CD4-positive, alpha-beta T cell (primary cell): ENCODE measurements at regions not wholly inside any gene's neighbourhood (a gene's known extent, or its start where the extent isn't known, plus 50 kb on each side); places are given as distances from the start of the nearest gene placed in this dataset.

Source experiments
- ATAC-seq: fragments of 200-7000 bp; cut with Tn5 transposase; one replicate; pipeline ENCODE4 v1.10.0; 2022; ENCODE audit warnings: mild to moderate bottlenecking; ENCODE audit not compliant: poor library complexity
- CTCF ChIA-PET: fragments of 350-600 bp; sonication (Branson Sonifier 250); formaldehyde crosslinking; loops from one replicate; lab custom pipeline; 2021; ENCODE audit warnings: antibody characterized with exemption, inconsistent platforms; lab: Charles Lee
- POLR2A ChIA-PET: fragments of 350-600 bp; sonication (Branson Sonifier 250); formaldehyde crosslinking; loops from one replicate; lab custom pipeline; 2021; ENCODE audit warnings: antibody characterized with exemption, inconsistent platforms; lab: Charles Lee
- DNase-seq, 14 experiments: peaks; one replicate each; pipeline ENCODE4 v3.0.0-alpha.2; 2013 to 2020; ENCODE audit warnings: mixed read lengths in 2 of 14
- H3K27ac ChIP-seq, 2 donors: one replicate each; pipeline versions ENCODE4 v1.5.1 to v1.7.0; 2013; ENCODE audit warnings: low read length in 2 of 2, low read depth in 1 of 2, mild to moderate bottlenecking in 1 of 2
- H3K27me3 ChIP-seq, 2 experiments: 1 replicate in 1 of 2; 2 replicates in 1 of 2; pipeline versions ENCODE4 v1.6.1 to v1.7.0; 2013; ENCODE audit warnings: low read length in 2 of 2, control low read depth in 1 of 2, mild to moderate bottlenecking in 1 of 2, moderate library complexity in 1 of 2; ENCODE audit not compliant: insufficient read depth in 2 of 2, control insufficient read depth in 1 of 2
- H3K36me3 ChIP-seq: one replicate; pipeline ENCODE4 v1.6.1; 2013; ENCODE audit warnings: low read length, control low read depth; ENCODE audit not compliant: insufficient read depth
- H3K4me1 ChIP-seq: one replicate; pipeline ENCODE4 v1.6.1; 2013; ENCODE audit warnings: low read length, control low read depth; ENCODE audit not compliant: insufficient read depth
- H3K4me3 ChIP-seq: one replicate; pipeline ENCODE4 v1.5.1; 2013; ENCODE audit warnings: mild to moderate bottlenecking, low read length, moderate library complexity
- H3K9me3 ChIP-seq, 2 experiments: 1 replicate in 1 of 2; 2 replicates in 1 of 2; pipeline versions ENCODE4 v1.6.1 to v1.7.0; 2013; ENCODE audit warnings: low read length in 2 of 2, mild to moderate bottlenecking in 2 of 2, control low read depth in 1 of 2, moderate library complexity in 1 of 2; ENCODE audit not compliant: control insufficient read depth in 1 of 2, insufficient read depth in 1 of 2
- H3K27ac Mint-ChIP-seq: one replicate; pipeline ENCODE4 v1.8.0; 2020; ENCODE audit warnings: mixed read lengths
- H3K27me3 Mint-ChIP-seq: one replicate; pipeline ENCODE4 v1.8.0; 2021; ENCODE audit warnings: mixed read lengths
- H3K36me3 Mint-ChIP-seq: one replicate; pipeline ENCODE4 v1.8.0; 2021; ENCODE audit warnings: low read depth, mixed read lengths
- H3K4me1 Mint-ChIP-seq: one replicate; pipeline ENCODE4 v1.8.0; 2021; ENCODE audit warnings: low read depth, mixed read lengths
- H3K4me3 Mint-ChIP-seq: one replicate; pipeline ENCODE4 v1.8.0; 2020; ENCODE audit warnings: mild to moderate bottlenecking, mixed read lengths
- H3K9me3 Mint-ChIP-seq: one replicate; pipeline ENCODE4 v1.8.0; 2020; ENCODE audit warnings: mixed read lengths
- CTCF ChIP-seq: fragments of 200-600 bp; IDR thresholded peaks from one replicate; pipeline ENCODE4 v1.8.0; 2022; ENCODE audit warnings: antibody characterized with exemption, mild to moderate bottlenecking
- intact Hi-C, 2 experiments: fragments of 100-400 bp; cut with DNase I in 1 of 2; cut with micrococcal nuclease in 1 of 2; formaldehyde crosslinking; loops; one replicate each; pipeline versions ENCODE4 v1.15.1 to v1.9.0; 2023 to 2025; cut with DNase I, micrococcal nuclease

GRCh38 chr11:45423036-45423435 is 136.9 kb upstream of the SYT13 start:
- Mint-ChIP-seq H3K4me1 (no peaks in the 10 kb centered on the region), H3K27ac (no peak overlapping the region), H3K4me3 (no peak overlapping the region), H3K27me3 (peaks cover 46% of the 10 kb centered on the region), H3K36me3 (no peaks in the 10 kb centered on the region), H3K9me3 (no peaks in the 10 kb centered on the region)
- H3K36me3 ChIP-seq: no peaks in the 10 kb centered on the region
- POLR2A ChIA-PET: no interaction called here
- CTCF ChIA-PET: no interaction called here
- no peak overlapping the region for H3K4me3 ChIP-seq
- H3K27me3 ChIP-seq: peaks cover 4 to 5% of the 10 kb centered on the region in 2 experiments
- H3K27ac ChIP-seq: no peak overlapping the region
- ATAC-seq: no peak
- no peak for DNase-seq
- no peaks in the 10 kb centered on the region for H3K4me1 ChIP-seq
- H3K9me3 ChIP-seq: peaks cover 5% of the 10 kb centered on the region in 2 experiments
- intact Hi-C loops: no loop called here
- no peak for TF ChIP-seq CTCF

- H3K27ac Mint-ChIP-seq: no peak overlapping the region
Measured at GRCh38 chr11:45414088-45414487, 127.9 kb upstream of the SYT13 start.

GRCh38 chr11:45413156-45413858 is 127.2 kb upstream of the SYT13 start:
- no peak overlapping the region for H3K4me3 ChIP-seq
- H3K9me3 Mint-ChIP-seq: no peaks in the 10 kb centered on the region
- intact Hi-C loops: no loop called here

More at GRCh38 chr11:45414088-45414487, 127.9 kb upstream of the SYT13 start:
- no peaks in the 10 kb centered on the region for H3K4me1 ChIP-seq
- ChIA-PET POLR2A (no interaction called here), CTCF (no interaction called here)
- no peak for TF ChIP-seq CTCF
- no peaks in the 10 kb centered on the region for H3K9me3 ChIP-seq
- no peaks in the 10 kb centered on the region for H3K36me3 ChIP-seq
- Mint-ChIP-seq H3K36me3 (no peaks in the 10 kb centered on the region), H3K4me1 (no peaks in the 10 kb centered on the region), H3K9me3 (no peaks in the 10 kb centered on the region), H3K4me3 (no peak overlapping the region), H3K27me3 (peaks cover 48% of the 10 kb centered on the region)
- H3K27ac ChIP-seq: no peak overlapping the region
- H3K27me3 ChIP-seq: peaks cover 15 to 23% of the 10 kb centered on the region in 2 experiments
- intact Hi-C loops: no loop called here
- DNase-seq (no peak), ATAC-seq (no peak)
- H3K4me3 ChIP-seq: no peak overlapping the region

More at GRCh38 chr11:45413156-45413858, 127.2 kb upstream of the SYT13 start:
- Mint-ChIP-seq H3K36me3 (no peaks in the 10 kb centered on the region), H3K4me1 (no peaks in the 10 kb centered on the region), H3K27ac (no peak overlapping the region), H3K27me3 (peaks cover 42% of the 10 kb centered on the region), H3K4me3 (no peak overlapping the region)
- H3K36me3 ChIP-seq: no peaks in the 10 kb centered on the region
- CTCF ChIA-PET: no interaction called here
- POLR2A ChIA-PET: no interaction called here
- no peaks in the 10 kb centered on the region for H3K9me3 ChIP-seq
- H3K27ac ChIP-seq: no peak overlapping the region
- H3K4me1 ChIP-seq: no peaks in the 10 kb centered on the region
- TF ChIP-seq CTCF: no peak
- ATAC-seq (no peak), DNase-seq (no peak)
- peaks cover 15 to 23% of the 10 kb centered on the region in 2 experiments for H3K27me3 ChIP-seq
